ENCODE measurements at regions not wholly inside any gene's neighbourhood (a gene's known extent, or its start where the extent isn't known, plus 50 kb on each side); places are given as distances from the start of the nearest gene placed in this dataset.

GRCh38 chr3:99108508-99108907, 207.0 kb upstream of the DCBLD2 start:
- Mint-ChIP-seq H3K27ac (no peak overlapping the region), H3K9me3 (no peaks in the 10 kb centered on the region), H3K27me3 (no peaks in the 10 kb centered on the region), H3K4me3 (no peak overlapping the region), H3K36me3 (ENCODE audit: low read depth) (no peaks in the 10 kb centered on the region), H3K4me1 (ENCODE audit: low read depth) (no peaks in the 10 kb centered on the region)
- ATAC-seq (no peak), DNase-seq (no peak)
- CTCF ChIA-PET = no interaction called here
- TF ChIP-seq, protein P1, sequence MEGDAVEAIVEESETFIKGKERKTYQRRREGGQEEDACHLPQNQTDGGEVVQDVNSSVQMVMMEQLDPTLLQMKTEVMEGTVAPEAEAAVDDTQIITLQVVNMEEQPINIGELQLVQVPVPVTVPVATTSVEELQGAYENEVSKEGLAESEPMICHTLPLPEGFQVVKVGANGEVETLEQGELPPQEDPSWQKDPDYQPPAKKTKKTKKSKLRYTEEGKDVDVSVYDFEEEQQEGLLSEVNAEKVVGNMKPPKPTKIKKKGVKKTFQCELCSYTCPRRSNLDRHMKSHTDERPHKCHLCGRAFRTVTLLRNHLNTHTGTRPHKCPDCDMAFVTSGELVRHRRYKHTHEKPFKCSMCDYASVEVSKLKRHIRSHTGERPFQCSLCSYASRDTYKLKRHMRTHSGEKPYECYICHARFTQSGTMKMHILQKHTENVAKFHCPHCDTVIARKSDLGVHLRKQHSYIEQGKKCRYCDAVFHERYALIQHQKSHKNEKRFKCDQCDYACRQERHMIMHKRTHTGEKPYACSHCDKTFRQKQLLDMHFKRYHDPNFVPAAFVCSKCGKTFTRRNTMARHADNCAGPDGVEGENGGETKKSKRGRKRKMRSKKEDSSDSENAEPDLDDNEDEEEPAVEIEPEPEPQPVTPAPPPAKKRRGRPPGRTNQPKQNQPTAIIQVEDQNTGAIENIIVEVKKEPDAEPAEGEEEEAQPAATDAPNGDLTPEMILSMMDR (IDR thresholded peaks at IDR 0.05) = no peak
- POLR2A ChIA-PET = no interaction called here
- intact Hi-C loops (cut with micrococcal nuclease) = no loop called here

- no peaks in the 10 kb centered on the region for H3K9me3 Mint-ChIP-seq
- H3K4me3 Mint-ChIP-seq = no peak overlapping the region
- intact Hi-C loops (cut with micrococcal nuclease) = no loop called here
- ATAC-seq = no peak
- TF ChIP-seq, protein P1 (IDR thresholded peaks at IDR 0.05) = no peak
- POLR2A ChIA-PET = no interaction called here
- H3K27me3 Mint-ChIP-seq = peaks cover 1% of the 10 kb centered on the region
- no peaks in the 10 kb centered on the region for H3K36me3 Mint-ChIP-seq (ENCODE audit: low read depth)
- H3K4me1 Mint-ChIP-seq (ENCODE audit: low read depth) = no peaks in the 10 kb centered on the region
- CTCF ChIA-PET = no interaction called here
- H3K27ac Mint-ChIP-seq = no peak overlapping the region
- no peak for DNase-seq
Measured at GRCh38 chr3:99094606-99095005, 193.1 kb upstream of the DCBLD2 start.

GRCh38 chr3:99087277-99087676, 185.8 kb upstream of the DCBLD2 start:
- H3K27me3 Mint-ChIP-seq = peaks cover 3% of the 10 kb centered on the region
- TF ChIP-seq, protein P1 (IDR thresholded peaks at IDR 0.05) = no peak

DNA sequence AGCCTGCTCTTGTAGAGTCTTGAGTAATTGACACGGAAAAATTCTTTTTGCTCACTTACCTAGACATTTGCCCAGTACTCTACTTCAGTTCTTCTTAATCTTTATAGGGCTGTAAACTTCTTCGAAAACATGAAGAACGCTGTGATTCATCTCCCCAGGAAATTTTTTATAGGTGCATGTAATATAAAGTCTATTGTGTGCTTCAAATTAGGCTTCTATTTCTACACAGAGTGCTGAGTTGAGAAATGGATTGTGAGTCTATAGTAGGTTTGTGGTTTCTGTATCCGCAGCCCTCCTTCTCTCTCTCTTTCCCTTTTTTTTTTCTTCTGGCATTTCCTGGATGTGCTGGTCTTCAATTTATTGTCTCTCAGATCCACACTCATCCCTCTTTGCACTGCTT, 183.3 kb upstream of the DCBLD2 start:
- ChIA-PET CTCF (no interaction called here), POLR2A (no interaction called here)
- no peak for ATAC-seq
- Mint-ChIP-seq H3K36me3 (ENCODE audit: low read depth) (no peaks in the 10 kb centered on the region), H3K27ac (no peak overlapping the region), H3K9me3 (no peaks in the 10 kb centered on the region), H3K4me1 (ENCODE audit: low read depth) (no peaks in the 10 kb centered on the region), H3K4me3 (no peak overlapping the region), H3K27me3 (peaks cover 3% of the 10 kb centered on the region)
- intact Hi-C loops (cut with micrococcal nuclease) = no loop called here
- TF ChIP-seq, protein P1 (IDR thresholded peaks at IDR 0.05) = no peak
- no peak for DNase-seq

More at GRCh38 chr3:99087277-99087676, 185.8 kb upstream of the DCBLD2 start:
- intact Hi-C loops (cut with micrococcal nuclease) = no loop called here
- Mint-ChIP-seq H3K27ac (no peak overlapping the region), H3K4me3 (no peak overlapping the region), H3K36me3 (ENCODE audit: low read depth) (no peaks in the 10 kb centered on the region), H3K4me1 (ENCODE audit: low read depth) (no peaks in the 10 kb centered on the region), H3K9me3 (no peaks in the 10 kb centered on the region)
- POLR2A ChIA-PET = no interaction called here
- CTCF ChIA-PET = no interaction called here
- no peak for DNase-seq
- no peak for ATAC-seq

GRCh38 chr3:99084156-99084555, 182.7 kb upstream of the DCBLD2 start:
- H3K9me3 Mint-ChIP-seq = no peaks in the 10 kb centered on the region
- H3K36me3 Mint-ChIP-seq (ENCODE audit: low read depth) = no peaks in the 10 kb centered on the region
- H3K27me3 Mint-ChIP-seq = peaks cover 3% of the 10 kb centered on the region
- no peak overlapping the region for H3K27ac Mint-ChIP-seq
- no peak for DNase-seq
- intact Hi-C loops (cut with micrococcal nuclease) = no loop called here
- TF ChIP-seq, protein P1 (IDR thresholded peaks at IDR 0.05) = no peak
- ChIA-PET CTCF (no interaction called here), POLR2A (no interaction called here)
- no peak for ATAC-seq
- H3K4me1 Mint-ChIP-seq (ENCODE audit: low read depth) = no peaks in the 10 kb centered on the region
- H3K4me3 Mint-ChIP-seq = no peak overlapping the region
